ENCODE measurements at regions not wholly inside any gene's neighbourhood (a gene's known extent, or its start where the extent isn't known, plus 50 kb on each side); places are given as distances from the start of the nearest gene placed in this dataset.

- Histone ChIP-seq H3K27ac (no peak overlapping the region), H3K36me3 (no peaks in the 10 kb centered on the region), H3K4me1 (no peaks in the 10 kb centered on the region), H3K4me3 (no peak overlapping the region), H3K9me3 (no peaks in the 10 kb centered on the region), H3K27me3 (no peaks in the 10 kb centered on the region)
- intact Hi-C loops (cut with DNase I), result no loop called here
- WGBS, 4 donors, result 72 to 89% (median 82%) methylated on average over 1 of the region's 1 CpG
- no peak for DNase-seq
- ATAC-seq, result no peak
- TF ChIP-seq CTCF (IDR thresholded peaks at IDR 0.05), result no peak
- no peak for TF ChIP-seq POLR2A (IDR thresholded peaks at IDR 0.05)
Measured at GRCh38 chr16:62565706-62566105, 529.5 kb upstream of the CDH8 start.

- Histone ChIP-seq H3K36me3 (no peaks in the 10 kb centered on the region), H3K27ac (no peak overlapping the region), H3K27me3 (no peaks in the 10 kb centered on the region), H3K9me3 (no peaks in the 10 kb centered on the region), H3K4me3 (no peak overlapping the region), H3K4me1 (no peaks in the 10 kb centered on the region)
- 50 to 64% (median 58%) methylated on average over 2 of the region's 2 CpGs for WGBS, 4 donors
- no peak for ATAC-seq
- no peak for DNase-seq
- intact Hi-C loops (cut with DNase I), result no loop called here
- TF ChIP-seq CTCF (IDR thresholded peaks at IDR 0.05), result no peak
- TF ChIP-seq POLR2A (IDR thresholded peaks at IDR 0.05), result no peak
Measured at GRCh38 chr16:62564291-62564690, 528.1 kb upstream of the CDH8 start.

GRCh38 chr16:62562121-62562520 lies 525.9 kb upstream of the CDH8 start:
- no peak for TF ChIP-seq POLR2A (IDR thresholded peaks at IDR 0.05)
- TF ChIP-seq CTCF (IDR thresholded peaks at IDR 0.05), result no peak
- ATAC-seq (no peak), DNase-seq (no peak)
- Histone ChIP-seq H3K27ac (no peak overlapping the region), H3K27me3 (no peaks in the 10 kb centered on the region), H3K36me3 (no peaks in the 10 kb centered on the region), H3K9me3 (peaks cover 0 to 7% (median 0%) of the 10 kb centered on the region in 12 donors), H3K4me1 (no peaks in the 10 kb centered on the region), H3K4me3 (no peak overlapping the region)
- intact Hi-C loops (cut with DNase I), result no loop called here

- intact Hi-C loops (cut with DNase I), result no loop called here
- Histone ChIP-seq H3K4me1 (no peaks in the 10 kb centered on the region), H3K9me3 (peaks cover 0 to 11% (median 0%) of the 10 kb centered on the region in 12 donors), H3K27me3 (no peaks in the 10 kb centered on the region), H3K36me3 (no peaks in the 10 kb centered on the region), H3K27ac (no peak overlapping the region), H3K4me3 (no peak overlapping the region)
- no peak for ATAC-seq
- DNase-seq, result no peak
- TF ChIP-seq CTCF (IDR thresholded peaks at IDR 0.05) (no peak), POLR2A (IDR thresholded peaks at IDR 0.05) (no peak)
- WGBS, 4 donors, result 77 to 83% (median 80%) methylated on average over 4 of the region's 4 CpGs
Measured at GRCh38 chr16:62549875-62550274, 513.6 kb upstream of the CDH8 start.
